ENCODE measurements at regions not wholly inside any gene's neighbourhood (a gene's known extent, or its start where the extent isn't known, plus 50 kb on each side); places are given as distances from the start of the nearest gene placed in this dataset.
A peak's percentile ranks its signal among the peaks of the same experiment; 100 is the strongest.
"Not testable (repeated sequence)": the region's sequence is repeated elsewhere in the genome, so short reads cannot be mapped to it uniquely, and the experiment has no call there.

- TF ChIP-seq CTCF (IDR thresholded peaks at IDR 0.05; ENCODE audit: insufficient read depth, missing control alignments), result no peak
- DNase-seq (ENCODE audit: insufficient read length, low spot score) (no peak), FAIRE-seq (peak; percentile 29)
Observed at GRCh38 chr10:31135171-31135570, 103.5 kb upstream of the ZNF438 start.

GRCh38 chr10:31135791-31136190 is 104.1 kb upstream of the ZNF438 start:
- not testable (repeated sequence) for FAIRE-seq; DNase-seq (ENCODE audit: insufficient read length, low spot score)

DNA sequence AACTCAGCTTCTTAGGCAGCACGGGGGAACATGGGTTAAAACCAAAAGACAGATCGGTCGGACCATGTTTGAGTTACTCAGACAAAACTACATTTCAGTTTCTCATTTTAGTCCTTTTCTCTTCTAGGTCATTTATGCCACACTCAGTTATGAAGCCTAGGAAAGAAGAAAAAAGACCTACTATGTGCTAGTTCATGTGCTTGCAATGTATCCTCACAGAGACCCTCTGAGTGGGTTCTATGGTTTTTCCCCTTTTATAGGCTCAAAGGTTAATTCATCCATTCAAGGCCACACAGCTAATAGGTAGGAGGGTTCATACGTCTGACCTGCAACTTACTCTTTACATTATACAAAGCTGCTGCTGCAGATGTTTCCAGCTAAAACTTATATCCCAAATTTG is 104.7 kb upstream of the ZNF438 start:
- DNase-seq (ENCODE audit: insufficient read length, low spot score), result no peak
- no peak for TF ChIP-seq CTCF (IDR thresholded peaks at IDR 0.05; ENCODE audit: insufficient read depth, missing control alignments)
- no peak for FAIRE-seq

- DNase-seq (ENCODE audit: insufficient read length, low spot score), result no peak
- TF ChIP-seq CTCF (IDR thresholded peaks at IDR 0.05; ENCODE audit: insufficient read depth, missing control alignments), result no peak
- FAIRE-seq, result peak; percentile 51
Observed at GRCh38 chr10:31136930-31137885, 105.5 kb upstream of the ZNF438 start.

DNA sequence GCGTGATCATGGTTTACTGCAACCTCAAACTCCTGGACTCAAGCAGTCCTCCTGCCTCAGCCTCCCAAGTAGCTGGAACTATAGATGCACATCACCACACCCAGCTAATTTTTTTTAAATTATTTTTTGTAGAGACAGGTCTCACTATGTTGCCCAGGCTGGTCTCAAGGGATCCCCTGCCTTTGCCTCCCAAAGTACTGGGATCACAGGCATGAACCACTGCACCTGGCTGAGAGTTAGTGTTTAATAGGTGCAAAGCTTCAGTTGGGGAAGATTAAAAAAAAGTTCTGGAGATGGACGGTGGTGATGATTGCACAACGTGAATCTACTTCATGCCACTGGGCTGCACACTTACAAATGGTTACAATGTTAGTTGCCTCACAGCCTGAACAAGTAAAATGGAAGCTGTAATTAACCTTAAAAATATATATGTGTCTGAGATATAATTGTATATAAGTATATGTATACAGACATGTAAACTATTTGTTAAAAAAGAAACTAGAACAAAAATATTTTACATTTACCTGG is 106.4 kb upstream of the ZNF438 start:
- DNase-seq (ENCODE audit: insufficient read length, low spot score) (no peak), FAIRE-seq (no peak)
- TF ChIP-seq CTCF (IDR thresholded peaks at IDR 0.05; ENCODE audit: insufficient read depth, missing control alignments), result no peak

DNA sequence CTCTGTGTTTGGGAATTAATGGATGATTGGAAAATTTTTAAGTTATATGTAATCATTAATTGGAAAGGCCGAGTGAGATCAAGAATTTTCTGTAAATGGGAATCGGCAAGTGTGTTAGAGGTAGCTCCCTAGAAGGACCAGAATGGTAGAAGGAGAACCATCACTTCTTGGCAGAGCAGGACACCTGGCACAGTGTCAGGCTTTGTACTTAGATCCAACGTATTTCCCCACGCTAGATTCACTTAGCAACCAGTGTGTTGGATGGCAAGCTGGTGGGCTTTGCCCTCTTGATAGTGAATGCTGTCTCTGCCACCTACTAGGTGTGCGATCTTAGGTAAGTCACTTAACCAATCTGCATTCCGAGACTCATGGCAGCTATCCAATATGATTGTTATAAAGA is 107.8 kb upstream of the ZNF438 start:
- TF ChIP-seq CTCF (IDR thresholded peaks at IDR 0.05; ENCODE audit: insufficient read depth, missing control alignments), result no peak
- DNase-seq (ENCODE audit: insufficient read length, low spot score) (no peak), FAIRE-seq (peak; percentile 6)

DNA sequence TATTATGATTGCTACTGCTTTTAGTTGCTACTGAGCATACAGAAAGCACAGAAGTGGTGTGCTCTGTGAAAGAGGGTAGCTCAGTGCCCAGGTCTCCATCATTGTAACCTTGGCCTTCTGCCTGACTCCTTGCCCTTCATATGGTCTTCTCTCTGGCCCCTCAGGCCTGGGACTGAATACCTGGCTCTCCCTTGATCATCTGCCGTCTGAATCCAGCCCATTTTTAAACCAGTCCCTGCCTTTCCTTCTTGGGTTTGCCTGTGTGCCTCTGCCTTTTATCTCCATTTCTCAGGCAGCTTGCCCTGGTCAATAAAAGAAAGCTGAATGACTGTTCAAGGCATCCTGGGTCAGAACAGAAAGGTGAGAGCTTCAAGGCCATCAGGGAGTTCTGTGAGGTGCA is 109.1 kb upstream of the ZNF438 start:
- no peak for DNase-seq (ENCODE audit: insufficient read length, low spot score)
- no peak for FAIRE-seq
- TF ChIP-seq CTCF (IDR thresholded peaks at IDR 0.05; ENCODE audit: insufficient read depth, missing control alignments), result no peak
